ENCODE measurements at regions not wholly inside any gene's neighbourhood (a gene's known extent, or its start where the extent isn't known, plus 50 kb on each side); places are given as distances from the start of the nearest gene placed in this dataset.

- no peaks in the 10 kb centered on the region for H3K4me1 ChIP-seq (ENCODE audit: low read depth)
- no peak overlapping the region for H3K27ac ChIP-seq
- no peaks in the 10 kb centered on the region for H3K9me3 ChIP-seq (ENCODE audit: low read depth)
- no peaks in the 10 kb centered on the region for H3K27me3 ChIP-seq
- no peak for TF ChIP-seq CTCF (IDR thresholded peaks at IDR 0.05; ENCODE audit: low read depth, low read length)
- no peaks in the 10 kb centered on the region for H3K36me3 ChIP-seq
- DNase-seq (ENCODE audit: low read depth in 1 of 2, low spot score in 1 of 2), result no peak
- no peak overlapping the region for H3K4me3 ChIP-seq
These were observed 260.7 kb upstream of the MAN1A1 start for GRCh38 chr6:119610265-119610664.

GRCh38 chr6:119609865-119610264, 260.3 kb upstream of the MAN1A1 start:
- no peaks in the 10 kb centered on the region for H3K9me3 ChIP-seq (ENCODE audit: low read depth)
- no peak overlapping the region for H3K27ac ChIP-seq
- DNase-seq (ENCODE audit: low read depth in 1 of 2, low spot score in 1 of 2), result no peak
- no peak overlapping the region for H3K4me3 ChIP-seq
- no peaks in the 10 kb centered on the region for H3K27me3 ChIP-seq
- TF ChIP-seq CTCF (IDR thresholded peaks at IDR 0.05; ENCODE audit: low read depth, low read length), result no peak
- H3K36me3 ChIP-seq, result no peaks in the 10 kb centered on the region
- H3K4me1 ChIP-seq (ENCODE audit: low read depth), result no peaks in the 10 kb centered on the region

DNA sequence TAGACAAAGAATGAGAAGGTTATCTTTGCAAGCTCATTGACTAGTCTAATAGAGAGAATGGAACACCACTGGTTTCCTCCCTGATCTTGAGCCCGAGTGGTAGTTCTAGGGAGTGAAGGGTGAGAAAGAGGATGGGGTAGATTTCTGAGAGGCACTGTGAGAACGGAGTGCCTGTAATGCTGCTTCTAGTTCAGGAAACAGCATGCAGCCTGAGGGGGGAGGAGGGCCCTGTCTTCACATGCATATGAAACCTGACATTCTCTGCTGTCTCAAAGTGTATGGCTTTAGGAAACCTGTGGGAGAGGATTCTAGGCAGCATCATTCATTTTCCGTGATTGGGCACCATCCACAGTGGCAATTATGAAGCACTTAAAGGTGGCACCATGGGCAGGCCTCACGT, 259.4 kb upstream of the MAN1A1 start:
- Histone ChIP-seq H3K4me3 (no peak overlapping the region), H3K27ac (no peak overlapping the region), H3K27me3 (no peaks in the 10 kb centered on the region), H3K4me1 (ENCODE audit: low read depth) (no peaks in the 10 kb centered on the region), H3K36me3 (no peaks in the 10 kb centered on the region), H3K9me3 (ENCODE audit: low read depth) (no peaks in the 10 kb centered on the region)
- DNase-seq (ENCODE audit: low read depth in 1 of 2, low spot score in 1 of 2), result no peak
- no peak for TF ChIP-seq CTCF (IDR thresholded peaks at IDR 0.05; ENCODE audit: low read depth, low read length)

DNA sequence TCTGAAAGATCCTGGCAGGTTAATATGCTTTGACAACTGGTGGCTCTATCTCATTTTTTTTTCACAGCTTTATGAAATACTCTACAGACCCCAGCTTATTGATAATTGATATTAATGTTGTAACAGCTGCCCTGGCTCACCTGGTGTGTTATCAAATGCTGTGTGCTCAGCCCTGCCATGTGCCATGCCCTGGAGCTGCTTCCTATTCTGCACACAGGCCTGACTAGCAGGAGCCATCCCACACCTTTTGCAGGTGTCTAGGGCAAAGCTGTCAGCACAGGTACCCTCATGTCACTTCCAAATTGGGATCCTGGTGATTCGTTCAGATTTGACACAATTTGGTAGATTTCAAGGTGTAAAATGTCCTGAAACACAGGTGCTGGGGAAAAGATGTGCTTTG, 254.6 kb upstream of the MAN1A1 start:
- TF ChIP-seq CTCF (IDR thresholded peaks at IDR 0.05; ENCODE audit: low read depth, low read length), result no peak
- no peaks in the 10 kb centered on the region for H3K27me3 ChIP-seq
- H3K4me3 ChIP-seq, result no peak overlapping the region
- H3K27ac ChIP-seq, result no peak overlapping the region
- no peak for DNase-seq (ENCODE audit: low read depth in 1 of 2, low spot score in 1 of 2)
- H3K4me1 ChIP-seq (ENCODE audit: low read depth), result no peaks in the 10 kb centered on the region
- no peaks in the 10 kb centered on the region for H3K36me3 ChIP-seq
- H3K9me3 ChIP-seq (ENCODE audit: low read depth), result no peaks in the 10 kb centered on the region

GRCh38 chr6:119603501-119603900, 253.9 kb upstream of the MAN1A1 start:
- Histone ChIP-seq H3K27ac (no peak overlapping the region), H3K9me3 (ENCODE audit: low read depth) (no peaks in the 10 kb centered on the region), H3K27me3 (no peaks in the 10 kb centered on the region), H3K36me3 (no peaks in the 10 kb centered on the region), H3K4me3 (no peak overlapping the region), H3K4me1 (ENCODE audit: low read depth) (no peaks in the 10 kb centered on the region)
- no peak for DNase-seq (ENCODE audit: low read depth in 1 of 2, low spot score in 1 of 2)
- no peak for TF ChIP-seq CTCF (IDR thresholded peaks at IDR 0.05; ENCODE audit: low read depth, low read length)

Measured in cardiac muscle cell (in vitro differentiated cells and primary cell).